Stimulated activated CD4-positive, alpha-beta T cell treated with anti-CD3 and anti-CD28 coated beads, Interleukin-15, amount 100 ng/mL, for 1 hour (primary cell): ENCODE measurements at regions not wholly inside any gene's neighbourhood (a gene's known extent, or its start where the extent isn't known, plus 50 kb on each side); places are given as distances from the start of the nearest gene placed in this dataset.

Experiments
- DNase-seq, 2 donors: peaks; one replicate each; pipeline ENCODE4 v3.0.0-alpha.2; 2020; ENCODE audit warnings: low read depth in 1 of 2, low spot score in 1 of 2

DNA sequence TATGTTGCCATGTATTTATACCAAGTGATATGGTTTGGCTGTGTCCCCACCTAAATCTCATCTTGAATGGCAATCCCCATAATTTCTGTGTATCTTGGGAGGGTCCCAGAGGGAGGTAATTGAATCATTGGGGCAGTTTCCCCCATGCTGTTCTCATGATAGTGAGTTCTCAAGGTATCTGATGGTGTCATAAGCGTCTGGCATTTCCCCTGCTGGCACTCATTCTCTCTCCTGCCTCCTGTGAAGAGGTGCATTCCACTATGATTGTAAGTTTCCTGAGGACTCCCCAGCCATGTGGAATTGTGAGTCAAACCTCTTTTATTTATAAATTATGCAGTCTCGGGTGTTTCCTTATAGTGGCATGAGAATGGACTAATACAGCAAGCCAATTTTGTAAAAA lies 140.8 kb upstream of the ADAMTSL1 start:
- no peak for DNase-seq

DNA sequence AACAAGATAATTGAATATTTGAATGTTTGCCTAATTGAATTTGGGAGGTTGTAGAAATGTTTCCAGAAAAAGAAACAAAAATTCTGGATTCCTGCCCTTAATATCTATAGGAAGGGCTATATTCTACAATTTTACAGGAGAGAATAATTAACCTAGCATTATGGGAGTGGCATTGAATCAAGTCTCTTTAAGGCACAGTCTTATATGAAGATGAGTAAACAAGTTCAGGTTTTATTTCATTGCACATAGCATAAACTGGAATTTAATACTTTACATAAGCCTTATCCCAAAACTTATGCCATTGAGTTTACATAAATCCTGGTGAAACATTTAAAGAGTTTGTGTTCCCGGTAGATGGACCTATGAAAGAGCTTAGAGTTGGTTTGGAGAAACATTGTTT lies 138.1 kb upstream of the ADAMTSL1 start:
- no peak for DNase-seq

GRCh38 chr9:18338042-18338441 lies 135.9 kb upstream of the ADAMTSL1 start:
- no peak for DNase-seq

DNA sequence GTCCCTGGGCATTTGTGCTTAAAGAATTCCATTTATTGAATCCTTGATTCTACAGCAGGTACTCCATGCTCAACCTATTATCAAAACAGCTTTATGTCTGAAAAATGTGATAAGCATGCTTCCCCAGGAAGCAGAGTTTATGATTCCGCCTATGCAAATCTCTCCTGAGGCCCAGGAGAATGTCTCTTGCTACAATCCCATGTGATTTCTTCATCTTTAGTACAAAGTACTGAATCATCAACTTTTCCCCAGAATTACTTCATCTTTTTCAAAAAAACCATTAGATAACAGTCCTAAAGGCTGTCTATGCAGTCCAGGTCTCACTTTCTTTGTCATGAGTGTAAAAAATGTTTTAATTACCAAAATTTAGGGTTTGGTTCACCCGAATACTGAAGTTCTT lies 130.2 kb upstream of the ADAMTSL1 start:
- DNase-seq, result no peak

GRCh38 chr9:18346745-18347144 lies 127.2 kb upstream of the ADAMTSL1 start:
- no peak for DNase-seq

- DNase-seq, result no peak
Measured at GRCh38 chr9:18347386-18348082, 126.4 kb upstream of the ADAMTSL1 start.

DNA sequence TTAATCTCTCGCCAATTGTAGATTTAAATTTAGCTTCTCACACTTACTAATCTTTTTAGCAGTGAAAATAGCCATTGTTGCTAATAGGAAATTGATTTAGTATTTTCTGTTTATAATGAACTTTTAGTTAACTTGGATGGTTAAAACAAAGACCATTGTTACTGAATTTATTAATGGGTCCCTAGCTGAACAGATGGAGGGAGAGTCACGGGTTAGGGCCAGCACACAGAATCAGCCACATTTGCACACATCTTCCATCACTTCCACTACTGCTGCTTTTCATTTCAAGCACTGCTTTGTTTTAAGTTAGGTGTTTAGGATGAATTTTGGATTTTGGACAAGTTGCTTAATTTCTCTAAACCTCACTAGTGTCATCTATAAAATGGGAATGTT lies 125.9 kb upstream of the ADAMTSL1 start:
- DNase-seq, result no peak

DNA sequence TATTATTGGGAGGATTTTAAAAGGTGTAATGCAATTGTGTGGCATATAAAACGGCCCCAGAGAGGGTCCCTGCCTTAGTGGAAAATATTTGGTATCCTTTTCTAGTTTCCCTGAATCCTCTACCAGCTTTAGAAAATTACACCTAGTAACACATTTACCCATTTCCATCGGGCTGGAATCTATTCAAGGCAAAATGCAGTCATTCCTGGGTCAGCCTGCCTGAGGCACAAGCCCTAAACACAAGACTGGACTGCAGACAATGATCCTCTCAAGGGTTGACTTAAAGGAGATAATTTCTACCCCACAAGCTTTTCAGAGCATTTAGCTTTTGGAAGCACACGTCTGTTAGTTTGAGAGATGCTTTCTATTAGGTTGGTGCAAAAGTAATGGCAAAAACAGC lies 124.4 kb upstream of the ADAMTSL1 start:
- no peak for DNase-seq

DNA sequence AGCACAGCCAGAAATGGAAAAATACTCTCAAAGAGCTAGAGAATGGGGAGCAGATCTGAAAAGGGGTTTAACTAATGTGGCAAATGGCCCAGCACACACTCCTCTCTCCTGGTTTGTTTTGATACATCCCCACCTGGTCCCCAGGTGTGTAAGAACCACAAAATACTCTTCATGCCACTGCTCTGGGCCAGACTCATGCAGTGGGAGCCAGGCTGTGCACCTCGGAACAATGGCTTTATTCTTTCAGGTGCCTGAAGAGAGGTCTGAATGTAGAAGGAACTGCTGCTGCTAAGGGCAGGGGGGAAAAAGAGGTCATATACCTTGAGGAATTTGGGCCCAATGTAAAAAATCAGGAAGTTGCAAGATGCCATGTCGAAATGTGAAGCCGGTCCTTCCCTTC lies 123.9 kb upstream of the ADAMTSL1 start:
- no peak for DNase-seq

DNA sequence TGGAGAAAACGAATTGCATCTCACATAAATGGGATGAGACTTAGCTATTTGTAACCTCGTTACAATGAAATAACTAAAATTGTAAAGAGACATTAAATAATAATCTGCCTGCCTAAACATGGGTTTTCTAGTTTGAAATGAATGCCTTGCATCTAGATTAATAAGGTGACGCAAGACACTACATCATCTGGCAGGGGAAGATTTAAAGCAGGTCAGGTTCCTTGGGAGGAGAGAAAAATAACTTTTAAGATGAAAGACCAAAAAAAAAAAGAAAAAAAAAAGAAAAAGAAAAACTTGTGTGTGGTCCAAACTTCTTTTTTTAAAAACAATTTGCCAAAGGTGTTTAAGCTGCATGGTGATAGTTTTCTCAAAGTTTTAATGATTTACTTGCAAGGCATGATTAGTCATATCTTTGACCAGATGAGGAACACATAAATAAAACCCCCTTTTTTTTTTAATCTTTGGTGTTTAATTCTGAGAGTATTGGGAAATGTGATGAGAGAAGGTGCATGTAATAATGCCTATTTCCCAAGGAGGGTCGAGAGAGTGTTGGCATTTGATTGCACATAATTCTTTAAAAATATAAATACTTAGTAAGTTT lies 122.9 kb upstream of the ADAMTSL1 start:
- DNase-seq, result no peak

DNA sequence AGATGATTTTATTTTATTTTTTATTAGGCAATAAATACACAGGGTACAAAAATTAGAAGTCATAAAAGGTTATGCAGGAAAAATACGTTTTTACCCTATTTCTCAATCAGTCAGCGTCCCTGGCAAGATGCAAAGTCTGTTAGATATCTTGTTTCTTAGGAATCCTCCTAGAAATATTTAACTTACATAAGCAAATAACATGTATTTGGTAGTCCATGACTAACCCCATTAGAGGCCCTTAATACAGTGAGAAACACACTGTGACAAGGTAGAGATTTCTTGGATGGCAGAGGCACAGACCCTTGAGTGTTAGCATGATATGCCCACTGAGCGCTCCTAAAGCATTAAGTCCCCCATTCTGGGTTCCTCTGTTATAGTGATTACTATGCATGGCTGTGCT lies 121.2 kb upstream of the ADAMTSL1 start:
- no peak for DNase-seq

DNA sequence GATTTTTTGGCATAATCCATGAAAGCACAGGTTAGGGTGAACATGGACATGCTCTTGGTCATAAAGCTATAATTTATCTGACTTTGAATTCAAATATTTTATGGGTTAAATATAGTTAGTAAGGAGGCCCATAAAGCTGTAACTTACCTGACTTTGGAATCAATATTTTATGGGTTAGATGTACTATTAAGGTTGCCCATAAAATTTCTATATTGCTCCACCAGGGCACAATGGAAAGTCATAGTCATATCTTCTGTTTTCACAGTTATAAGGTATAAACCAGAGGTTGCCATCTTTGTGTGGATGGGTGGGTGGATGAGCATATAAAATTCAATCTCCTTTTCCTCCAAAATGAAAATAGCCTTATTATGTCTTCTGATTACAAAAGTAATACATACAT lies 120.5 kb upstream of the ADAMTSL1 start:
- no peak for DNase-seq

DNA sequence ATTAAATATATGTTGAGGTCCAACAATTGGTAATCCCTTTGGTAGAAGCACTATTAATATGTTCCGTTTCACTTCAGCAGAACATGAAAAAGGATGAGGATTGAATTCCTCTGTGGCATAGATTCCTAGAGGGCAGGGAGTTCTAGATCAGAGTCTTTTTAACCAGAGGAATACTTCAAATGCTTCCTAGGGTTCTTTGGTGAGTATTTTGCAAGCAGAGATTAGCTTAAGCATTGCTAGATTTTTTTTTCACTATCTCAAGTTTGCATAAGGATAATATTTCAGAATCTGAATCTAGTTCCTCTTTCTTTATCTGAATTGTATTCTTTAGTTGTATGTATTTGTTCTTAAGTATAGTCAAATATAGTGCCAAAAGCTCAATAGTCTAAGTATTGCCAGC lies 116.6 kb upstream of the ADAMTSL1 start:
- DNase-seq, result no peak

GRCh38 chr9:18358325-18358724 lies 115.6 kb upstream of the ADAMTSL1 start:
- no peak for DNase-seq

- no peak for DNase-seq
Measured at GRCh38 chr9:18359335-18359734, 114.6 kb upstream of the ADAMTSL1 start.

DNA sequence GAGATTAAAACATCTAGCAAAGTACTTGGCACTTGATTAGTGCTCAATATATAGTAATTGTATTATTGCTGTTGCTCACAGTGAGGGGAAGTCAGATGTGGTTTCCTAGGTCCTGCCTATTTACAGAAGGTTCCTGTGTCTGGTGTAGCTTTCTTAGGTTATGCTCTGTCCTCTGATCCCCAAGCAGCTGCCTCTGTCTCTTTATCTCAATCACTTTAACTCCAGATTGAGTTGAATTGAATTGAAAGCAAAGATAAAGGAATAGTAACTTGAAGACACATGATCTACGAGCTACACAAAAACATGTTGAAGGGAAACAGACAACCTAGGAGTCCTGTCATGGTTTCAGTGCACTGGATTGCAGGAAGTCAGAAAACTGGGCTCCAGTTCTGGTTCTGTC lies 113.9 kb upstream of the ADAMTSL1 start:
- DNase-seq, result no peak

GRCh38 chr9:18361646-18362045 lies 112.3 kb upstream of the ADAMTSL1 start:
- no peak for DNase-seq

DNA sequence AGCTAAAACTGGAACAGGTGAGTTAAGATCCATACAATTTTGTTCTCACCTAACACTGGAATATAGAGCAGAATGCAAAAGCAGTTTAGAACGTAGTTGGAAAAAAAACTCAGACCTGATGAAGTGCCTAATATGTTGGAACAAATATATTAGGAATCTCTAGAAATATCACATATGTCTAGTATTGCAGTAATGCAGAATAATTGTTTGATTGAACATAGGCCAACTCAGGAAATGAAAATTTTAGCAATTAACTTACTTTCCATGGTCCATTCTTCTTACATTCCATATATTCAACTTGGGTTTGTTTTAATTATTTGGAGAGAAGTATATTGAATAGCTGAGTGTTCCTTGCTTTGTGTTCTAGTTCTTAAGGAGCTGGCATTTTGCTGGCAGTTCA lies 111.8 kb upstream of the ADAMTSL1 start:
- DNase-seq, result no peak

GRCh38 chr9:18362901-18363685 lies 110.9 kb upstream of the ADAMTSL1 start:
- no peak for DNase-seq

- no peak for DNase-seq
Measured at GRCh38 chr9:18365651-18366050, 108.3 kb upstream of the ADAMTSL1 start.

DNA sequence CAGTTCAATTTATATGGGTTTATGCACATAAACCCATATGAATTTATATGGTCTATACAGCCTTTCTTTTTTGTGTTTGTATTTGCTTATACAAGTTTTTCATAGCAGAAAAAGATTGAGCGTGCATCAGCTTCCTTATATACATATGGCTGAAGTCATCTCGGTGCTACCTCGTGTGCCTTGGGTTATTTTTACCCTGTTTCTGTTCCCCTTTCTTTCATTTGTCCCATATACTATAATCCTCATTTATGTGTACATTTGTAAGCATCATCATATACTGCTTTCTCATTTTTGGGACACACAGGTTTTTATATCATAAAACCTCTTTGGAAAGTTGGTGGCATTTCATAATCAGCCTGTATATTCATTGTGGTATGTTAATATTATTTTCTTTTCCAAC lies 107.8 kb upstream of the ADAMTSL1 start:
- DNase-seq, result no peak

- no peak for DNase-seq
Measured at GRCh38 chr9:18368206-18368605, 105.7 kb upstream of the ADAMTSL1 start.
